ENCODE measurements at regions not wholly inside any gene's neighbourhood (a gene's known extent, or its start where the extent isn't known, plus 50 kb on each side); places are given as distances from the start of the nearest gene placed in this dataset.
"Not testable (repeated sequence)": the region's sequence is repeated elsewhere in the genome, so short reads cannot be mapped to it uniquely, and the experiment has no call there.

- Mint-ChIP-seq H3K9me3 (no peaks in the 10 kb centered on the region), H3K27ac (no peak overlapping the region), H3K36me3 (no peaks in the 10 kb centered on the region), H3K4me3 (no peak overlapping the region), H3K4me1 (no peaks in the 10 kb centered on the region), H3K27me3 (no peaks in the 10 kb centered on the region)
- CTCF ChIA-PET: no interaction called here
- no peak for DNase-seq
Measured at GRCh38 chr6:140012150-140012549, 637.7 kb upstream of the CITED2 start.

- Mint-ChIP-seq H3K27me3 (no peaks in the 10 kb centered on the region), H3K9me3 (no peaks in the 10 kb centered on the region), H3K27ac (no peak overlapping the region), H3K4me3 (no peak overlapping the region), H3K4me1 (no peaks in the 10 kb centered on the region), H3K36me3 (no peaks in the 10 kb centered on the region)
- DNase-seq: no peak
- CTCF ChIA-PET: no interaction called here
Measured at GRCh38 chr6:140011537-140011936, 637.1 kb upstream of the CITED2 start.

- Mint-ChIP-seq H3K36me3 (no peaks in the 10 kb centered on the region), H3K27me3 (no peaks in the 10 kb centered on the region), H3K9me3 (no peaks in the 10 kb centered on the region), H3K27ac (no peak overlapping the region), H3K4me3 (no peak overlapping the region), H3K4me1 (no peaks in the 10 kb centered on the region)
- DNase-seq: no peak
- CTCF ChIA-PET: no interaction called here
Measured at GRCh38 chr6:140009286-140009685, 634.8 kb upstream of the CITED2 start.

GRCh38 chr6:140007525-140007924, 633.1 kb upstream of the CITED2 start:
- CTCF ChIA-PET: no interaction called here
- DNase-seq: no peak
- Mint-ChIP-seq H3K9me3 (no peaks in the 10 kb centered on the region), H3K27me3 (no peaks in the 10 kb centered on the region), H3K36me3 (no peaks in the 10 kb centered on the region), H3K4me3 (no peak overlapping the region), H3K27ac (no peak overlapping the region), H3K4me1 (no peaks in the 10 kb centered on the region)

GRCh38 chr6:140003217-140003616, 628.8 kb upstream of the CITED2 start:
- Mint-ChIP-seq H3K36me3 (no peaks in the 10 kb centered on the region), H3K9me3 (no peaks in the 10 kb centered on the region), H3K27me3 (no peaks in the 10 kb centered on the region), H3K27ac (no peak overlapping the region), H3K4me3 (no peak overlapping the region), H3K4me1 (no peaks in the 10 kb centered on the region)
- no peak for DNase-seq
- CTCF ChIA-PET: no interaction called here

GRCh38 chr6:140002396-140003022, 628.1 kb upstream of the CITED2 start:
- H3K36me3 Mint-ChIP-seq: no peaks in the 10 kb centered on the region
- no peaks in the 10 kb centered on the region for H3K9me3 Mint-ChIP-seq
- no peak for DNase-seq
- no peaks in the 10 kb centered on the region for H3K4me1 Mint-ChIP-seq
- no peak overlapping the region for H3K27ac Mint-ChIP-seq
- no peaks in the 10 kb centered on the region for H3K27me3 Mint-ChIP-seq
- CTCF ChIA-PET: no interaction called here
- H3K4me3 Mint-ChIP-seq: no peak overlapping the region

- no peak overlapping the region for H3K4me3 Mint-ChIP-seq
- no peaks in the 10 kb centered on the region for H3K36me3 Mint-ChIP-seq
- no peaks in the 10 kb centered on the region for H3K27me3 Mint-ChIP-seq
- DNase-seq: no peak
- CTCF ChIA-PET: no interaction called here
- H3K4me1 Mint-ChIP-seq: no peaks in the 10 kb centered on the region
- H3K27ac Mint-ChIP-seq: no peak overlapping the region
- H3K9me3 Mint-ChIP-seq: no peaks in the 10 kb centered on the region
Measured at GRCh38 chr6:140001821-140002341, 627.4 kb upstream of the CITED2 start.

- CTCF ChIA-PET: no interaction called here
- Mint-ChIP-seq H3K36me3 (no peaks in the 10 kb centered on the region), H3K27ac (no peak overlapping the region), H3K4me3 (no peak overlapping the region), H3K27me3 (no peaks in the 10 kb centered on the region), H3K4me1 (no peaks in the 10 kb centered on the region), H3K9me3 (no peaks in the 10 kb centered on the region)
- DNase-seq: no peak
Measured at GRCh38 chr6:140001005-140001404, 626.6 kb upstream of the CITED2 start.

GRCh38 chr6:139999661-140000060, 625.2 kb upstream of the CITED2 start:
- H3K9me3 Mint-ChIP-seq, CTCF ChIA-PET, H3K27ac Mint-ChIP-seq, H3K27me3 Mint-ChIP-seq, H3K4me3 Mint-ChIP-seq, H3K36me3 Mint-ChIP-seq, H3K4me1 Mint-ChIP-seq, DNase-seq: not testable (repeated sequence)

GRCh38 chr6:139998478-139998877, 624.0 kb upstream of the CITED2 start:
- H3K4me1 Mint-ChIP-seq, H3K9me3 Mint-ChIP-seq, H3K27ac Mint-ChIP-seq, H3K27me3 Mint-ChIP-seq, CTCF ChIA-PET, DNase-seq, H3K36me3 Mint-ChIP-seq, H3K4me3 Mint-ChIP-seq: not testable (repeated sequence)

- Mint-ChIP-seq H3K36me3 (no peaks in the 10 kb centered on the region), H3K27ac (no peak overlapping the region), H3K4me1 (no peaks in the 10 kb centered on the region), H3K4me3 (no peak overlapping the region), H3K27me3 (no peaks in the 10 kb centered on the region), H3K9me3 (no peaks in the 10 kb centered on the region)
- DNase-seq: no peak
- CTCF ChIA-PET: no interaction called here
Measured at GRCh38 chr6:139996253-139996834, 621.9 kb upstream of the CITED2 start.

- CTCF ChIA-PET: no interaction called here
- DNase-seq: no peak
- no peak overlapping the region for H3K4me3 Mint-ChIP-seq
- H3K27ac Mint-ChIP-seq: no peak overlapping the region
- no peaks in the 10 kb centered on the region for H3K27me3 Mint-ChIP-seq
- no peaks in the 10 kb centered on the region for H3K4me1 Mint-ChIP-seq
- no peaks in the 10 kb centered on the region for H3K36me3 Mint-ChIP-seq
- no peaks in the 10 kb centered on the region for H3K9me3 Mint-ChIP-seq
Measured at GRCh38 chr6:139994998-139995397, 620.5 kb upstream of the CITED2 start.

- CTCF ChIA-PET: no interaction called here
- H3K27me3 Mint-ChIP-seq: no peaks in the 10 kb centered on the region
- no peak for DNase-seq
- H3K4me1 Mint-ChIP-seq: no peaks in the 10 kb centered on the region
- no peak overlapping the region for H3K4me3 Mint-ChIP-seq
- H3K9me3 Mint-ChIP-seq: no peaks in the 10 kb centered on the region
- H3K36me3 Mint-ChIP-seq: no peaks in the 10 kb centered on the region
- no peak overlapping the region for H3K27ac Mint-ChIP-seq
Measured at GRCh38 chr6:139990856-139991465, 616.5 kb upstream of the CITED2 start.

GRCh38 chr6:139990026-139990686, 615.7 kb upstream of the CITED2 start:
- H3K4me1 Mint-ChIP-seq: no peaks in the 10 kb centered on the region
- no peak for DNase-seq
- H3K36me3 Mint-ChIP-seq: no peaks in the 10 kb centered on the region
- no peak overlapping the region for H3K4me3 Mint-ChIP-seq
- CTCF ChIA-PET: no interaction called here
- H3K27me3 Mint-ChIP-seq: no peaks in the 10 kb centered on the region
- no peak overlapping the region for H3K27ac Mint-ChIP-seq
- no peaks in the 10 kb centered on the region for H3K9me3 Mint-ChIP-seq

GRCh38 chr6:139988685-139989084, 614.2 kb upstream of the CITED2 start:
- Mint-ChIP-seq H3K4me3 (no peak overlapping the region), H3K4me1 (no peaks in the 10 kb centered on the region), H3K36me3 (no peaks in the 10 kb centered on the region), H3K27me3 (no peaks in the 10 kb centered on the region), H3K27ac (no peak overlapping the region), H3K9me3 (no peaks in the 10 kb centered on the region)
- DNase-seq: no peak
- CTCF ChIA-PET: no interaction called here
